Activated CD4-positive, alpha-beta T cell treated with anti-CD3 and anti-CD28 coated beads, Interleukin-2, amount 10 ng/mL, durations not matched to agents 7 days and 5 days (primary cell): ENCODE measurements at regions not wholly inside any gene's neighbourhood (a gene's known extent, or its start where the extent isn't known, plus 50 kb on each side); places are given as distances from the start of the nearest gene placed in this dataset.

Experiments
- CTCF ChIA-PET: fragments of 350-600 bp; sonication (Branson Sonifier 250); formaldehyde crosslinking; loops from one replicate; lab custom pipeline; 2021; ENCODE audit warnings: antibody characterized with exemption; lab: Charles Lee
- POLR2A ChIA-PET: fragments of 350-600 bp; sonication (Branson Sonifier 250); formaldehyde crosslinking; loops from one replicate; lab custom pipeline; 2021; ENCODE audit warnings: antibody characterized with exemption; lab: Charles Lee
- DNase-seq: peaks from one replicate; pipeline ENCODE4 v3.0.0-alpha.2; 2020
- H3K27ac Mint-ChIP-seq: one replicate; pipeline ENCODE4 v1.8.0; 2021; ENCODE audit warnings: mild to moderate bottlenecking, moderate library complexity, mixed read lengths
- H3K27me3 Mint-ChIP-seq: one replicate; pipeline ENCODE4 v1.8.0; 2021; ENCODE audit warnings: mixed read lengths
- H3K36me3 Mint-ChIP-seq: one replicate; pipeline ENCODE4 v1.8.0; 2021; ENCODE audit warnings: low read depth, mixed read lengths
- H3K4me1 Mint-ChIP-seq: one replicate; pipeline ENCODE4 v1.8.0; 2021; ENCODE audit warnings: mixed read lengths
- H3K4me3 Mint-ChIP-seq: one replicate; pipeline ENCODE4 v1.8.0; 2021; ENCODE audit warnings: mild to moderate bottlenecking, moderate library complexity, mixed read lengths
- H3K9me3 Mint-ChIP-seq: one replicate; pipeline ENCODE4 v1.8.0; 2021; ENCODE audit warnings: mixed read lengths

DNA sequence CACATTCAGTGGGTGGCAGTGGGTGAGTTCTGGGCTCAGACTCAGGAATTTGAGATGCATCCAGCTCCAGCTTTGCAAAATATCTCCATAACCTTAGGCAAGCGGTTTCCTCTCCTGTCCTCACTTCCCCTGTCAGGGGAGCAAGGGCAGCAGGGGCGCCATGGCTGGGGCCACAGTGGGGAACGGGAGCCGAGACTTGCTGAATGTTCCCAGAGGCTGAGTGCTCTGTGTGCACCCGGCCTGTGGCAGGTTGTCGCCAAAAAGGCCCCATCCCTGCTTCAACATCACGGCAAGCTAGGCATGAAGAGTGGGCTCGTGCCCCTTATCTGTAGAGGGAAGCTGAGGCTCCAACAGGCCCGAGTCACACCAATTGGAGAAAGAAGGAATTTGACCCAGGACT is 268.8 kb downstream of the NSG2 start:
- no peak overlapping the region for H3K27ac Mint-ChIP-seq
- no peaks in the 10 kb centered on the region for H3K36me3 Mint-ChIP-seq
- ChIA-PET CTCF (no interaction called here), POLR2A (no interaction called here)
- no peaks in the 10 kb centered on the region for H3K4me1 Mint-ChIP-seq
- H3K9me3 Mint-ChIP-seq: no peaks in the 10 kb centered on the region
- DNase-seq: no peak
- peaks cover 13% of the 10 kb centered on the region for H3K27me3 Mint-ChIP-seq
- no peak overlapping the region for H3K4me3 Mint-ChIP-seq

DNA sequence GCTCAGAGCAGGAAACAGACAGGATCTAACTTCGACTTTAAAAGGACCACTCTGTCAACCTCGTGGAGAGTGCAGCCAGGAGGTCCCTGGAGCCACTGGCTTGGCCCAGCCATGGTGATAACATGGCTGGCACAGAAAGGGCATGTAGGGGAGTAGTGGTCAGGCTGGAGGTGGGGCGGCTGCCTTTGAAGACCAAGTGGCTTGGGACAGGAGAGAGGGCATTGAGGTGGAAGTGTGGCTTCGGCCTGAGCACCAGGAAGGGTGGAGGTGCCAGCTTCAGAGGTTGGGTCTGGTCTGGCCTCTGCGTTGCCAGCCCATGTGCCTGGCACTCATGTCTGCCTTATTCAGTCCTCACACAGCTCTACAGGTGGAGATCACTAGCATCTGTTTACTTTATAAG is 270.0 kb downstream of the NSG2 start:
- no peaks in the 10 kb centered on the region for H3K4me1 Mint-ChIP-seq
- H3K27me3 Mint-ChIP-seq: peaks cover 13% of the 10 kb centered on the region
- H3K36me3 Mint-ChIP-seq: no peaks in the 10 kb centered on the region
- no peak for DNase-seq
- no peak overlapping the region for H3K27ac Mint-ChIP-seq
- no peak overlapping the region for H3K4me3 Mint-ChIP-seq
- no peaks in the 10 kb centered on the region for H3K9me3 Mint-ChIP-seq
- CTCF ChIA-PET: no interaction called here
- POLR2A ChIA-PET: interaction anchor here (0.6 kb wide), 1 partner anchor 294 kb away, joined by 5 read pairs; no protein-coding TSS in a partner anchor

DNA sequence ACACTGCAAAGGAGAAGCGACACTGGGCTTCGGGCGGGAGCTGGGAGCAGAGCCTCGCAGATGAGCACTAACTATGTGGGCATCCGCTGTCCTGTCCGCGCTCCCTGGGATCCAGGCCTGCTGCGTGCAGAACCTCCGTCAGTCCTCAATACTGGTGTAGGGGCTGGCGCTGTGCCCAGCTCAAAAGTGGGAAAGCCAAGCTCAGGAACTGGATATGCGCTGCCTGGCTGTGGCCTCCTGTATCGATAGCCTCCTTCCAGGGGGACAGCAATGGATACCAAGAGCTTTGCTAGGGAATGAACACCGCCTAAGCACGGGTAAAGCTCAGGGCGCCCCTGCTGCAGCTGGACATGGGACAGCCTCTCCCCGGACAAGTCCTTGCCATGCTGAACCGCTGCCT is 270.4 kb downstream of the NSG2 start:
- ChIA-PET CTCF (no interaction called here), POLR2A (interaction anchor here (0.6 kb wide), 1 partner anchor 295 kb away, joined by 5 read pairs; no protein-coding TSS in a partner anchor)
- H3K4me1 Mint-ChIP-seq: no peaks in the 10 kb centered on the region
- DNase-seq: no peak
- peaks cover 10% of the 10 kb centered on the region for H3K27me3 Mint-ChIP-seq
- H3K9me3 Mint-ChIP-seq: no peaks in the 10 kb centered on the region
- no peaks in the 10 kb centered on the region for H3K36me3 Mint-ChIP-seq
- no peak overlapping the region for H3K4me3 Mint-ChIP-seq
- no peak overlapping the region for H3K27ac Mint-ChIP-seq

DNA sequence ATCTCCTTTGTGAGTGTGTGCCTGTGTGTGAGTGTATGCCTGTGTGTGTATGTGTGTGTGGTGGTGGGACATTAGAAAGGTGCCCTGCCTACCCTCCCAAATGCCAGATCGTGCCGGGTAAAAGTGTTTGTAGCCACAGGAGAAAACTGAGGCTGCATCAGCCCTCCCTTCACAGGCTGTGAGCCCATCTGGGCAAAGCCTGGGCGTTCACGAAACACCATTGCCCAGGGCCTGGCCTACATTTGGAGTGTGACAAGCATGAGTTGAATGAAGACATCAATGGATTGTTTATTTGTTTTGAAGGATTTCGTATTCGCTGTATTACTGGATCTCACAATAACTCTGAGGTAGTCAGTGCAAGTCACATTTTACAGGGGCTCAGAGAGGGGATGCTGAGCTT is 270.8 kb downstream of the NSG2 start:
- H3K4me1 Mint-ChIP-seq: no peaks in the 10 kb centered on the region
- H3K9me3 Mint-ChIP-seq: no peaks in the 10 kb centered on the region
- no peak overlapping the region for H3K4me3 Mint-ChIP-seq
- no peak overlapping the region for H3K27ac Mint-ChIP-seq
- DNase-seq: no peak
- ChIA-PET CTCF (no interaction called here), POLR2A (interaction anchor here (0.6 kb wide), 1 partner anchor 295 kb away, joined by 5 read pairs; no protein-coding TSS in a partner anchor)
- H3K36me3 Mint-ChIP-seq: no peaks in the 10 kb centered on the region
- H3K27me3 Mint-ChIP-seq: peaks cover 6% of the 10 kb centered on the region

DNA sequence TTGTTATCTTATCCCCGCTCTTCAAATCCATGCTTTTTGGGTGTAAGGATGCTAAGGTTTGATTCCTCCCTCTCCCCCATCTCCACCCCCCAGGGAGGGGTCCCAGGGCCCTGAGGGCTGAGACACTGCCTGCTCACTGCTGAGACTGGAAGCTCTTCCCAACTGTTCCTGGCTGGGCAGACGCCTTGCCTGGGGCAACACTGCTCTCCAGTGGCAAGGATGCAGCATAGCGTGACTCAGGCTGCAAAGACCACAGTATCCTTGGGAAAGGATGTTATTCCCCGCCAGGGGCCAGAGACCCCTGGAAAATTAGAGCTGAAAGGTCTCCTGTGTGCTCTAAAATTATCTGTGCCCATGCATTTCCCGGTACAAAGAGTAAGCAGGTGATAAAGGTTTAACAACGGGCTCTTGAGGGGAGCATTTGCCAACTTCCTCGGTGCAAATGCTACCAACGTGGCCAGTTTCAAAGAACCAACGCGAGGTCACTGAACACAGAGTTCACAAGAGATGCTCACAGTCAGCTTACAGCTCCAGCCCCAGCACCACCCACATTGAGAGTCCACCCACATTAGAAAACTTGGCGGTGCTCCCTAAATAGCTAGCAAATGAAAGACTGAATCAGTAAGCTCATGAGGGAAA is 271.9 kb downstream of the NSG2 start:
- no peaks in the 10 kb centered on the region for H3K36me3 Mint-ChIP-seq
- CTCF ChIA-PET: no interaction called here
- DNase-seq: no peak
- H3K4me1 Mint-ChIP-seq: no peaks in the 10 kb centered on the region
- POLR2A ChIA-PET: no interaction called here
- peaks cover 6% of the 10 kb centered on the region for H3K27me3 Mint-ChIP-seq
- no peaks in the 10 kb centered on the region for H3K9me3 Mint-ChIP-seq
- H3K4me3 Mint-ChIP-seq: no peak overlapping the region
- H3K27ac Mint-ChIP-seq: no peak overlapping the region

DNA sequence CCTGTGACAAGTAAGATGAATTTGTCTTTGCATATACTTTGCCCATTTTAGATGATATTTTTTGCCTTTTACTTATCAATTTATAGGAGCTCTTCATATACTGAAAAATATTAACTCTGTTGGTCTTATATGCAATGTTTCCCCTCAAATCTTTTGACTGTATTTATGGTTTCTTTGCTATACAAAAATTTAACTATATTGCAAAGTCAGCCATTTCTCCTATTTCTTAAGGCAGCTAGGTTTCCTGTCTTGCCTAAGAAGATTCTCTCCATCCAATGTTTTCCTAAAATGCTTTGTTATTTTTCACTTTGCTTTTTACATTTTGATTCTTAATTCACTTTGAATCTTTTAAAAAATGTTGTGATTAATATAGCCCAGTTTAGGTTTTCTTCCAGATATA is 273.1 kb downstream of the NSG2 start:
- H3K27ac Mint-ChIP-seq: no peak overlapping the region
- H3K4me3 Mint-ChIP-seq: no peak overlapping the region
- ChIA-PET POLR2A (no interaction called here), CTCF (interaction anchor here (1.4 kb wide), 1 partner anchor 9 kb away, joined by 3 read pairs; no protein-coding TSS in a partner anchor)
- H3K9me3 Mint-ChIP-seq: no peaks in the 10 kb centered on the region
- H3K36me3 Mint-ChIP-seq: no peaks in the 10 kb centered on the region
- DNase-seq: no peak
- peaks cover 4% of the 10 kb centered on the region for H3K27me3 Mint-ChIP-seq
- no peaks in the 10 kb centered on the region for H3K4me1 Mint-ChIP-seq

DNA sequence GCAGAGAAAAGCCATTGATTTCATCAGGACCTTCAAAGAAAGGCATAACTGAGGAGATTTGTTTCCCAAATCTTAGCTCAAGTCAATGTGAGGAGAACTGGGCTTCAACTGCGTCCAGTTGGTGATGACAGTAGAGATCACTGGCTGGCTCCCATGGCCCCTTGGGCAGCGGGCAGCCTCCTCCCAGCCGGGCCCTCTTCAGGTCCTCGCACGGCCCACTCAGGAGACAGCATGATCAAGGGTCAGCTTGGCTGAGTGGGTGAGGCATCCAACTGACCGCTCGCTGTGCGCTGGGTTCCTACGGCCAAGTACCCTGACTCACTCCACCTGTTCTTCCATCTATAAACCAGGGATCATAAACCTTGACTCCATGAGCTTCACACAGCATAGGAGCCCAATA is 274.0 kb downstream of the NSG2 start:
- CTCF ChIA-PET: interaction anchor here (1.4 kb wide), 1 partner anchor 10 kb away, joined by 3 read pairs; no protein-coding TSS in a partner anchor
- no peak overlapping the region for H3K27ac Mint-ChIP-seq

DNA sequence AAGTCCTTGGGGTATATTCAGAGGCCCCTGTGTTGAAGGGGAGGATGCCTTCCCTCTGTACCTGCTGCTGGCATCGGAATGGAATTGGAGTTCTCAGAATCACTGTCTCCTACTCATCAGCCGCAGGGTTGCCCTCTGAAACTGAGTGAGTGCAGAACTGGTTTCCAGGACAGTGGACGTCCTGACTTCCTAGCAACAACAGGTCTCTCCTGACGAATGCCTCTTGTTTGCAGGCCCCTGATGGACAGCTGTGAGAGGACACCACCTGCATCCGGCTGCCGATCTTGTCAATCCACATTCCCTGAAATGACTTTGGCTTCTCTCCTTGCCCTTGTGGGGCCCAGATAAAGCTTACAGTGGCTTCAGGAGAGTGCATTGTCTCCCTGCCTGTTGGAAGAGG is 274.5 kb downstream of the NSG2 start:
- Mint-ChIP-seq H3K27me3 (peaks cover 9% of the 10 kb centered on the region), H3K4me3 (no peak overlapping the region), H3K9me3 (no peaks in the 10 kb centered on the region), H3K36me3 (no peaks in the 10 kb centered on the region), H3K4me1 (no peaks in the 10 kb centered on the region), H3K27ac (no peak overlapping the region)
- CTCF ChIA-PET: no interaction called here
- DNase-seq: no peak
- POLR2A ChIA-PET: no interaction called here

More for the DNA sequence above, 274.0 kb downstream of the NSG2 start:
- H3K36me3 Mint-ChIP-seq: no peaks in the 10 kb centered on the region
- POLR2A ChIA-PET: no interaction called here
- H3K9me3 Mint-ChIP-seq: no peaks in the 10 kb centered on the region
- no peak overlapping the region for H3K4me3 Mint-ChIP-seq
- peaks cover 7% of the 10 kb centered on the region for H3K27me3 Mint-ChIP-seq
- DNase-seq: no peak
- no peaks in the 10 kb centered on the region for H3K4me1 Mint-ChIP-seq

DNA sequence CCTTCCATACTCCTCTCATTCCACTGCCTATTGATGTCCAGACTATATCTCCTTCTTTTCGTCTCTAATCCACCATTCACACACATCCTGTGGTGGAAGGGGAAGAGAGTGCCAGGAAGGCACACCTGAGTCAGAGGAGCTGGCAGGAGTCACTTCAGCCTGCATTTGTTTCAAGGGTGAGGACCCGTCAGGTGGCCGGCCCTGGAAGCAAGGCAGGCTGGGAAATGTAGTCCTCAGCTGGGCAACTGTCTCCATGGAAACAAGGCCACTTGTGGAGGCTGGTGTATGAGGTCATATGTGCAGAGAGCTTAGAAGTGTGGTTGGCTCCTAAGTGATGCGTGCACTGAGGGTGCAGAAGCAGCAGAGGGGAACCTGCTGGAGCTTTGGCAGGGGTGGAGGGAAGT is 278.4 kb downstream of the NSG2 start:
- Mint-ChIP-seq H3K27ac (no peak overlapping the region), H3K9me3 (no peaks in the 10 kb centered on the region), H3K4me1 (peaks cover 3% of the 10 kb centered on the region), H3K4me3 (no peak overlapping the region), H3K36me3 (no peaks in the 10 kb centered on the region), H3K27me3 (peaks cover 9% of the 10 kb centered on the region)
- ChIA-PET CTCF (interaction anchor here (1.3 kb wide), 1 partner anchor 10 kb away, joined by 3 read pairs; no protein-coding TSS in a partner anchor), POLR2A (no interaction called here)
- no peak for DNase-seq

DNA sequence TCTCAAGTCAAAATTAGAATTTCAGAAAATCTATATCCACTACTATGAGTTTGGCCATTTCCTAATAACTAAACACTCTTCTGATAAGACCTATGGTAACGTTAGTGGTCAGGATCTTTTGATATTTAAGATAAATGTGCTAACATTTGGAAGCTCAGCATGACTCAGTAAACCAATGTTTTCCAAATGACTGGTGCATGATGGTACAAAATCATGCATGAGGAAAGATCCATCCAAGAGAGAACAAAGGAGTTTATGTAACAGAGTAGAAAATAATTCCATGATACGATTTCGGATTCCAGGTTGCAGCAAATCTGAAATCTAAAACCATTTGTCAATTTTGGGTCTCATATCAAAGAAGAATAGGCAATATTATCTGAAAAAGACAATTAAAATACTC is 279.2 kb downstream of the NSG2 start:
- no peak for DNase-seq
- Mint-ChIP-seq H3K4me1 (peaks cover 4% of the 10 kb centered on the region), H3K27me3 (peaks cover 9% of the 10 kb centered on the region), H3K27ac (no peak overlapping the region), H3K4me3 (no peak overlapping the region), H3K36me3 (no peaks in the 10 kb centered on the region), H3K9me3 (no peaks in the 10 kb centered on the region)
- CTCF ChIA-PET: interaction anchor here (1.3 kb wide), 1 partner anchor 10 kb away, joined by 3 read pairs; no protein-coding TSS in a partner anchor
- POLR2A ChIA-PET: no interaction called here

DNA sequence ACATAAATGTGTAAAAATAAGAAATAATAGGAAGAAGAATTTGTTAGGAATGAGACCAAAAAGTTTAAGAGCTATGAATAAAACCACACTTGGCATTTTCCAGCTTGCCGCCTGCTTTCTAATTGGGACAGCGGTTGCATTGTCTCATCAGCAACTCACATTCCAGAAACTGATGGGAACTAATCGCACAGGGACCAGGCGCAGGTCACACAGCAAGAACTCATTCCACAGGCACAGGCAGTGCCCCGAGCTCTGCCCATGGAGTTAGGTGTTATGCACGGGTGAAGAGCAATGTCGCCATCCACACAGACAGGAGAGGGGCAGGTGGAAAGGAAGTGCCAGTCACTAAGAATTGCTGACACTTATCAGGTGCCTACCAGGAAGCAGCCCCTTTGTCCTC is 279.9 kb downstream of the NSG2 start:
- peaks cover 4% of the 10 kb centered on the region for H3K4me1 Mint-ChIP-seq
- no peak for DNase-seq
- no peak overlapping the region for H3K27ac Mint-ChIP-seq
- no peak overlapping the region for H3K4me3 Mint-ChIP-seq
- CTCF ChIA-PET: no interaction called here
- H3K27me3 Mint-ChIP-seq: peaks cover 9% of the 10 kb centered on the region
- POLR2A ChIA-PET: no interaction called here
- H3K9me3 Mint-ChIP-seq: no peaks in the 10 kb centered on the region
- H3K36me3 Mint-ChIP-seq: no peaks in the 10 kb centered on the region

DNA sequence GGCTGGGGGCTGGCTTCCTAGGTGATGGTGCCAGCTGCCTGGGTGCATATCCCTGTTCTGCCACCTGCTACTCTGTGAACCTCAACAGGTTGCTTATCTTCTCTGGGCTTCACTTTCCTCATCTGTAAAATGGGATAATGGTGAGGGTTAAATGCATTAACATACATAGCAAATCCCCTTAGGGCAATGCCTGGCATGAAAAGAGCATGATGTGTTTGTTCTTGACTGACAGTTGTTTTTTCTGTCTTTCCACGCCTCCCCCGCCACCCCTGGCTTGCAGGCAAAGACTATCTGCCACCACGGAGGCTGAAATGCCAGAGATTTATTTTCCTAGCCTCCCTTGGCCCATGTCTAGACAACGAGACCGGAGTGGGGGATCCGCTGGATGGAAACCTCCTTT is 280.5 kb downstream of the NSG2 start:
- POLR2A ChIA-PET: no interaction called here
- no peak for DNase-seq
- H3K4me3 Mint-ChIP-seq: no peak overlapping the region
- CTCF ChIA-PET: no interaction called here
- H3K27me3 Mint-ChIP-seq: peaks cover 9% of the 10 kb centered on the region
- H3K4me1 Mint-ChIP-seq: peaks cover 4% of the 10 kb centered on the region
- H3K27ac Mint-ChIP-seq: no peak overlapping the region
- H3K9me3 Mint-ChIP-seq: no peaks in the 10 kb centered on the region
- H3K36me3 Mint-ChIP-seq: no peaks in the 10 kb centered on the region

DNA sequence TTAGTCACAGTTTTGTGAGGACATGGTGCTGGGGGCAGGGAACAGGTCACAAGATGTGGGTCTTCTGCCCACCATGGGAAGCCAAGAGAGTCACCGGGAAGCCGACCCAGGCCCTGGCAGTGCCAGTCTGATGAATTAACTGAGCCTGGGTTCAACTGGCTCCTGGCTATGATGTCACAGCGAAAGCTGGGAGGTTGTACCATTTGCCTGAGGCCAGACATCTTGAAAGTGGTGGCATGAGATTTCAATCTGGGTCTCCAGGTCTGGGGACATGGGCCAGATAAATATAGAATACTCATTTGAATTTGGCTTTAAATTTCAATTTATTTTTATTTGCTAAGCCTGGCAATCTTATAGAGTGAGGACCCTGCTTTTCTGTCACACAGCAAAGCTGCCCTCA is 280.9 kb downstream of the NSG2 start:
- no peak for DNase-seq
- Mint-ChIP-seq H3K27ac (no peak overlapping the region), H3K27me3 (peaks cover 9% of the 10 kb centered on the region), H3K36me3 (no peaks in the 10 kb centered on the region), H3K4me3 (no peak overlapping the region), H3K4me1 (peaks cover 4% of the 10 kb centered on the region), H3K9me3 (no peaks in the 10 kb centered on the region)
- ChIA-PET CTCF (interaction anchor here (0.6 to 0.8 kb wide), 2 partner anchors 15 to 176 kb away, joined by 3 to 4 read pairs; no protein-coding TSS in a partner anchor), POLR2A (no interaction called here)
